HG02970 (cell line): ENCODE measurements at regions not wholly inside any gene's neighbourhood (a gene's known extent, or its start where the extent isn't known, plus 50 kb on each side); places are given as distances from the start of the nearest gene placed in this dataset.
"Not testable (repeated sequence)": the region's sequence is repeated elsewhere in the genome, so short reads cannot be mapped to it uniquely, and the experiment has no call there.

Experiments used
- ATAC-seq: cut with Tn5 transposase; IDR thresholded peaks from one replicate; pipeline ENCODE4 v1.9.1; 2021; ENCODE audit warnings: mild to moderate bottlenecking, moderate library complexity, moderate number of reproducible peaks; ENCODE audit not compliant: unreplicated experiment, low FRiP score

GRCh38 chr1:8230292-8230621 is 87.7 kb upstream of the SLC45A1 start:
- no peak for ATAC-seq

- ATAC-seq: no peak
These were observed 89.7 kb upstream of the SLC45A1 start for GRCh38 chr1:8228253-8228652.

- not testable (repeated sequence) for ATAC-seq
These were observed 90.2 kb upstream of the SLC45A1 start for GRCh38 chr1:8227674-8228073.

- no peak for ATAC-seq
These were observed 91.2 kb upstream of the SLC45A1 start for GRCh38 chr1:8226747-8227146.

- ATAC-seq: not testable (repeated sequence)
These were observed 91.9 kb upstream of the SLC45A1 start for GRCh38 chr1:8226024-8226423.

GRCh38 chr1:8223526-8223925 is 94.4 kb upstream of the SLC45A1 start:
- ATAC-seq: no peak

GRCh38 chr1:8222789-8223188 is 95.1 kb upstream of the SLC45A1 start:
- ATAC-seq: no peak

- ATAC-seq: no peak
These were observed 98.4 kb upstream of the SLC45A1 start for GRCh38 chr1:8219530-8219929.

- no peak for ATAC-seq
These were observed 99.4 kb upstream of the SLC45A1 start for GRCh38 chr1:8218351-8219092.

- no peak for ATAC-seq
These were observed 100.1 kb upstream of the SLC45A1 start for GRCh38 chr1:8217809-8218208.

- no peak for ATAC-seq
These were observed 100.8 kb upstream of the SLC45A1 start for GRCh38 chr1:8217011-8217711.

GRCh38 chr1:8216005-8216404 is 101.9 kb upstream of the SLC45A1 start:
- ATAC-seq: no peak

- no peak for ATAC-seq
These were observed 103.3 kb upstream of the SLC45A1 start for GRCh38 chr1:8214501-8215173.

- ATAC-seq: no peak
These were observed 104.2 kb upstream of the SLC45A1 start for GRCh38 chr1:8213676-8214075.

GRCh38 chr1:8213136-8213535 is 104.8 kb upstream of the SLC45A1 start:
- no peak for ATAC-seq

- no peak for ATAC-seq
These were observed 105.3 kb upstream of the SLC45A1 start for GRCh38 chr1:8212580-8213031.

GRCh38 chr1:8211883-8212579 is 105.9 kb upstream of the SLC45A1 start:
- ATAC-seq: no peak

GRCh38 chr1:8211251-8211882 is 106.5 kb upstream of the SLC45A1 start:
- ATAC-seq: no peak

- no peak for ATAC-seq
These were observed 110.7 kb upstream of the SLC45A1 start for GRCh38 chr1:8207202-8207601.

GRCh38 chr1:8206391-8206790 is 111.5 kb upstream of the SLC45A1 start:
- ATAC-seq: no peak
